Stimulated activated CD4-positive, alpha-beta T cell treated with anti-CD3 and anti-CD28 coated beads, Interleukin-12 subunit alpha, Interleukin-12 subunit beta, amount 100 ng/mL, for 4 hours (primary cell): ENCODE measurements at regions not wholly inside any gene's neighbourhood (a gene's known extent, or its start where the extent isn't known, plus 50 kb on each side); places are given as distances from the start of the nearest gene placed in this dataset.
"Not testable (repeated sequence)": the region's sequence is repeated elsewhere in the genome, so short reads cannot be mapped to it uniquely, and the experiment has no call there.

ENCODE experiments used
- DNase-seq: peaks from one replicate; pipeline ENCODE4 v3.0.0-alpha.2; 2020

DNA sequence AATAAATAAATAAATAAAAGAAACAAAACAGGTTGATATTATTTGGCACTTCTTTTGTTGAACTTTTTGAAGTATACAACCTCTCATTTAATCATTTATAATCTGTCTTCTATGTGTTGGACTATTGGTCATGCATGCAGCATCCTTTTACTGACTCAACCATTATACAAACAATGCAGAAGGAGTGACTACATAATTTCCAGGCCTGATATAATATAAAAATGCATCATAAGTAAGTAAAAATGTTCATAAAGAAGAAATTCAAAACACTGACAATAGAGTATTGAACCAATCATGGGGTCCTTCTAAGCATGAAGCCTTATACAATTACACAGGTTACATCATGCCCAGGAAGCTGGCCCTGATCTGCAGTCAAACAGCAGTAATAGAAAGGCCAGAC lies 141.5 kb upstream of the FN1 start:
- no peak for DNase-seq

DNA sequence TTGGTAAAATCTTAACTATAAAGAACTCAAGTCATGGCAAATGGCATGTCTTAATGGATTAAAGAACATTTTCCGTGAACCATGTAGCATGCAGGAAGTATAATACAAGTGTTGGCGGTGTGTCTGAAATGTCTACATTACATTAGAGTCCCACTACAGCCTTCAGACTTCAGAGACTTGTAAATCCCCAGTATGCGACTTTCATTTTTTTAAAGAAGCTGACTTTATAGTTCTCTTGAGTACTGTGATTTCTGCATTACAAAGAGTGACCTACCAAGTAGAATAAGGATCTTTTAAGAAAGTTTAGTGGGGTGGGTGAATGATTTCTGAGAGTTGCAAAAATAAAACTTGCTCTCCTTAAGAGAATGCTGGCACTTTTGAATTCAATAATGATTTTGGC lies 140.7 kb upstream of the FN1 start:
- no peak for DNase-seq

DNA sequence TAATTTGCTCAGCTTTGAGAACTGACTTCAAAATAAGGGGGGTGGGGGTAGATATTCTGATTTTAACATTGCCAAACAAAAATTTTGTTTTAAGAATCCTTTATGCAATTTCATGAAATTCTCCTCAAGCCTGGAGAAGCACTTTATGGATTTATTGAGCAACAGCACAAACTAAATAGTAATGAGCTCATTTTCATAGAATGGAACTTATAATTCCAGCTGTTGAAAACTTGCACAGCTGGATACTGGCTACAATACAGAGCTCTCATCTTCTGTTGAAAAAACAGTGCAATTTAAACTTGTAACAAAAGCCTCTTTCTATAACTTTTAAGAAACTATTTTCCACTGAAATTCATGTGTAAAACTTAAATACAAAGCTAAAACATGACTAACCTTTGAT lies 137.6 kb upstream of the FN1 start:
- DNase-seq: no peak

DNA sequence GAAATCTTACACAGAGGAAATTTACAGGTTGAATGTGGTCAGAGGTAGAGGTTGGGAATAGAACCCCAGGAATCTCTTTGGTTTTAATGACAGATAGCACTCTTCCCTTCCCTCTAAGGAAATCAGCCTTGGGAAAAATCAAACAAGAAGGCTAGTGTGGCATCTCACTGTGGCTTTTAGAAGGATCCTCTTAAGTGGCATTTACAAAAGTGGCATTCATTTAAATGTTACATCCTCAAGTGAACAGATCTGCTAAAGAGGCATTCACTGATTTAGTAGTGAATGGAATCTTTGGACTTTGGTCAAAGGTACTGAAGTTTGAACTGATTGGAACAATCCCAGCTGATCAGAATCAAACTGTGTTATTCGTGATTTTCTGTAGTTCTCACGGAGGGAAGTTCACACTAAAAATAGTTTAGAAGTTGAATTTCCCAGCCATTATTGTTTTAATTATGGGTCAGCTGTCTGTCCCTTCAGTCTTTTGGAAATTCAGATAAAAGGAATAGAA lies 136.5 kb upstream of the FN1 start:
- DNase-seq: no peak

DNA sequence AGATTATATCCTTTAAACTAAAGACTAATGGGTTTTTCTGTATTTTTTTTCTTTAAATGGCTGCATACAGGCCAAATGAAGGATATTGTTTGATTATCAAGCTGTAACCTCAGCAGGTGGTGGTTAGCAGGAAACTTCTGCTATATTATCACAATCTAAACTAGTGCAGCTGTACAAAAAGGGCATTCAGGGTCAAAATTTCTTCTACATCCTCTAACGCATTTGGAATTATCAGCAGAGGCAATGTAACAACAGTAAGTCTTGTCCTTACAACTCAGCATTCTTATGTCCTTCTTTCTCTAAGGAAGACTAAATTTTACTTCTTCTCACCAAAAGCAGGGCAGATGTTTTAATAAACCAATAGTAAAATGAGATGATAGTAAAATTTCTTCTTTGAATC lies 135.8 kb upstream of the FN1 start:
- DNase-seq: no peak

DNA sequence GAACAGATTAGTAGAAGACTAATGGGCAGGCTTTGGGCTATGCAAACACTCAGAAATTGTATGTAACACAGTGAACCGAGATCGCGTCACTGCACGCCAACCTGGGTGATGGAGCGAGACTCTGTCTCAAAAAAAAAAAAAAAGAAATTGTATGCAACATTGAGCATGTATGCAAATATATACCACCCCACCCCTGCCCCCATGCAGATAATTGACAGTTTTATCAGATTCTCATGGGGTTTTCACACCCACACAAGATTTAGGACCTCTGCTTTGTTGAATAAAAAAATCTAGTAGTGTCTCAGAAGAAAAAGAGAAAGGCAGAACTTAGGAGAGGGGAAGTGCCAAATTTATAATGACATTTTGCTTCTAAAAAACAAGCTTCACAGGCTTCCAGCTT lies 131.6 kb upstream of the FN1 start:
- no peak for DNase-seq

DNA sequence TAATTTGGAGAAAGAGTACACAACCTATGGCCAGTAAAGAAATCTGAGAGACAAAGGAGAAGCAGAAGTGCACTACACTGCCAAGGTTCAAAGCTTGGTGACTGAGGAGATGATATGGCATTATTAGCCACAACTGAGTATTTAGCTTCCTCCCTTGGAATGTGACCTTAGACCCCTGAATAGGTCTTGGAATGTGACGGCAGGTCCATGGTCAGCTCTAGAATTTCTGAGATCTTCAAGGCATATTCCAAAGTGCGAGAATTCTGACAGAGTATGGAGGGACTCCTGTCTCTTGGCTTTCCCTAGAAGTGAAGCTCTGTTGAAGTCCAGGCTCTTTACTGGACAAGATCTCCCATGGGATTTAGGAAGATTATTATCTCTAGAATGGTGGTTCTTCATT lies 130.0 kb upstream of the FN1 start:
- DNase-seq: no peak

DNA sequence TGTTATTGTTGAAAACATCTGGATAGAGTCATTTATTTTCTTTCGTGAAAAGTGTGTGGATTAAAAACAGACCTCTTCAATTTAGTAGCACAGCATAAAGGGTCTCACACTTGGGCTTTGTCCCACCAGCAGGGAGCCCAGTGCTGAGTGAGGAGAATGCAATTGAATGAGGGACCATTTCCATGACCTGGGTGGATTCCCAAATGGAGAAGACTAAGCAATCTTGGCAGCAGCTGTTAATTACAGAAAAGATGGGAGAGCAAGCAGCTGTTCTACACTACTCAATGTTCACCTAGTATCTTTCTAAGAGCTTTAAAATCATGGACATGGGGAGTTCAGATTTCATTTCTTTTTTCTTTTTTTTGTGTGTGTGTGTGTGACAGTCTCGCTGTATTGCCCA lies 121.8 kb upstream of the FN1 start:
- DNase-seq: no peak

DNA sequence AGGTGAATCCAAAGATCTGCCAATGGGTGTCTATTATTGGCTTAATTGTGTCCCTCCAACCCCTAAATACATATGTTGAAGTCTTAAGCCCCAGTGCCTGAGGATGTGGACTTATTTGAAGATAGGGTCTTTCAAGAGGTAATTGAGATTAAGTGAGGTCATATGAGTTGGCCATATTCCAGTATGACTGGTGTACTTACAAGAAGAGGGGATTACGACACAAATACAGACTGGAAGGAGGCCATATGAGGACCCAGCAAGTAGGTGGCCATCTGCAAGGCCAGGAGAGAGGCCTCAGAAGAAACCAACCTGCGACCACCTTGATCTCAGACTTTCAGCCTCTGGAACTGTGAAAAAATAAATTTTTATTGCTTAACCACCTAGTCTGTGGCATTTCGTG lies 121.1 kb upstream of the FN1 start:
- DNase-seq: no peak

DNA sequence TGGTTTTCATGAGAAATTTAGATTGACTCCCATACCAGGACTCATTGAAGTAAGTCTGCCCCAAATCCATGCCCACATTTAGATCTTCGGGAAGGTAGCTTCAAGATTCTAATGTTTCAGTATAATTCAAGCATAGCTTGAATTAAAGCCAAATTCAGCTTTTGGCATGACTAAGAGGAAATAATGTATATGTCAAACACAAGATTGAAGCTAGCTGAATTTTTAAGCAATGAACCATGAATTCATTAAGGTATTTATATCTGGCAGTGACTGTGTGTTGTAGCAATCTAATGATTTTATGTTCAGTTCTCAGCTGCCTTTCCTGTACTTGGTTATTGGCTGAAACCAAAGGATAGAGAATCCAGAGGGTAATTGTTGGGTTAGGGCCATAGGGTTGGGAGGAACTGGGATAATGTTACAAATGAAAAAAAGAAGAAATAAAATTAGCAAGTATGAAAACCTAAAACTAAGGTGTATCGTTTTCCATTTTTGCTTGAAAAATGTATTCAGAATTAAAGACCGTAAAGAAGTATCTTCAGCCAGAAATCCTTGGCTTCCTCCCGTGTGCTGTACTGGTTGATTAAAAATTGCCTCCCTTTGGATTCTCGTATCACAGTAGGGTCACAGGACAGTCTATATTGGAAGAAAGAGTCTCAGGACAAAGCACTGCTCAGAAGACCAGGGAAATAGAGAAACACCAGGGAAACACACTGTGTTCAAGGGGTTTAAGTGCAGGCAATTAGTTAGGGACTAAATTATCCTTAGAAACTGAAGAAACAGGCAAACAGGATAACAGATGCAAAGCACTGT lies 119.0 kb upstream of the FN1 start:
- no peak for DNase-seq

DNA sequence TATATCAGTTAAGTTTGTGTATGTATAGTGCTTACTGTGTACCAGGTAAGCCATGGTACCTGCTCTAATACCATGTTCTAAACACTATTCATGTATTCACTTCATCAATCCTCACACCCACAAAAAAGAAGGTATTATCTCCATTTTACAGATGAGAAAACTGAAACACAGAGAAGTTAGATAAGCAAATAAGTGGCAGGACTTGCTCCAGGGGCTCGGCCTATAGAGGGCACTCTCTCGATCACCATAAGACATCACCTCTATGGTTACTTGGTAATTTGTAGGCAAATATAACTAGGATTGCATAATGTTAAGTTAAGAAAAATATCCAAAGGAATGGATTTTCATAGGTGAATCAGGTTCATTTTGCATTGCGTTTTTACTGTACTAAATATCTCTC lies 118.1 kb upstream of the FN1 start:
- DNase-seq: no peak

DNA sequence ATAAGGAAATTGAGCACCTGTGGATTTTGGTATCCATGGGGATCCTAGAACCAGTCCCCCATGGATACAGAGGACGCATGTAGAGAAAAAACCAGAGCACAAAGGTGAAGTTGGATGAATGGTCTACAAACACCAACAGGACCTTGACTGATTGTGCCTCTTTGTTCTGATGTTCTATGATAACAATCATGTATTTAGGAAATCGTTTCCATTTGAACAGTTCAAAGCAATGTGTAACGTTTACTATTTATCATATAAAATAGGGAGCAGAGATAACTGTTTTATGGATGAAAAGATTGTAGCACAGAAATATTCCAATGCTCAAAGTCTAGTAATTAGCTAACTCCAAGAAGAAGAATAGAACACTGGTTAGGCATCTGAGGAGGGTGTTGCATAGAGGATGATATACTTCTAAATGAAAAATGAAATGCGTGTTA lies 116.3 kb upstream of the FN1 start:
- DNase-seq: no peak

DNA sequence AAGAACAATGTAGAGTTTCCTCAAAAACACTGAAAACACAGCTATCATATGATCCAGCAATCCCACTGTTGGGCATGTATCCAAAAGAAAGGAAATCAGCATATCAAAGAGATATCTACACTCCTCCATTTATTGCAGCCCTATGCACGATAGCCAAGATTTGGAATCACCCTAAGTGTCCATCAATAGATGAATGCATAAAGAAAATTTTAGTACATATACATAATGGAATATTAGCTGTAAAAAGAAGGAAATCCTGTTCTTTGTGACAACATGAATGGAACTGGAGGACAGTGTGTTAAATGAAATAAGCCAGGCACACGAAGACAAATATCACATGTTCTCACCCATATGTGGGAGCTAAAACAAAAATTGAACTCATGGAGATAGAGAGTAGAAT lies 114.5 kb upstream of the FN1 start:
- DNase-seq: no peak

DNA sequence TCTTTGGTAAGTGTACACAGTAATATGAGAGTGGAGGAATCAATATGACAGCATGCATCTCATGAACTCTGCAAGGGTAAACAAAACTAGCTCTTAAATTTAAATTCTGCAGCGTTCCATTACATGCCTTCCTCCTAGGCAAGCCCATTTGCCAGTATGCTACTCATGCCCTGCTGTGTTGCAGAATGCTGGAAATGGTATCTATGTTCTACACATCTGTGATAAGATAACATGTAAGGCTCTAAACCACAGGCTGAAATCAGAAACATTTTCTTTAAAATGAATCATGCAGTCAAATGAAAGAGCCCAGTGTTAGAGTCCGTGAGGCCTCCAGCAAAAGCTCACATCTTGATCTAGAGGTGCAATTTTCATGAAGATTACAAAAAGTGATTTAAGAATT lies 112.8 kb upstream of the FN1 start:
- no peak for DNase-seq

DNA sequence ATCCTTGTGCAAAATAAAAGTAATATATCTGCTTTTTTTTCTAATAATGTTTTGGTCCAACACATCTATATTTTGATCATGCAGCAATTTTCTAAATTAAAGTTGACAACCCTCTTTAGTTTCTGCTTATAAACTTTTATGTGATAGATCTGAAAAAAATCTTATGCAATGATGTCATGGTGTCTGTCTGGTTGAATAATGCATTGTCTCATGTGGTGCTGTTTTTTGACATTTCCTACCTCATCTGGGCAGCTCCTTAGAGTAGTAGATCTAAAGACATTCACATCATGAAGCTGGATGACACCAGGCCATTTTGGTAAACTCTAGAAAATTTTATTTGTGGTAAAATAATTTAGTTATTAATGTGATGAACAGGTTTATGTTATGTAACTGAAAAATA lies 106.8 kb upstream of the FN1 start:
- no peak for DNase-seq

DNA sequence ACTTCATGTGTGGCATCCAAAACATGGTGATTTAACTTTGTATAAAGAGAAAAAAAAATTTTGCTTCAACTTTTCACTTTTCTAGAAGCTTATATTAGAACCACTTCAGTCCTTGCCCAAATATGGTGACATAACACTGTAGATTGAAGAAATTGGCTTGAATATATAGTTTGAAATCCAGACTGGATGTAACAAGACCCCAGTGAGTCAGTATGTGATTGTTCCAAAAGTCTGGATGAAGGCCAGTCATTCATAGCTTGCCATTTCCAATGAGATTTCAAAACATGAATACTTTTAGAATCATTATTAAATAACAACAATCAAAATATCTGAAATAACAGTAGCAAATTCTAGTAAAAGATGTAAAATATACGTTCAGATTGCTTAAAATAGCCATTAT lies 104.8 kb upstream of the FN1 start:
- DNase-seq: no peak

DNA sequence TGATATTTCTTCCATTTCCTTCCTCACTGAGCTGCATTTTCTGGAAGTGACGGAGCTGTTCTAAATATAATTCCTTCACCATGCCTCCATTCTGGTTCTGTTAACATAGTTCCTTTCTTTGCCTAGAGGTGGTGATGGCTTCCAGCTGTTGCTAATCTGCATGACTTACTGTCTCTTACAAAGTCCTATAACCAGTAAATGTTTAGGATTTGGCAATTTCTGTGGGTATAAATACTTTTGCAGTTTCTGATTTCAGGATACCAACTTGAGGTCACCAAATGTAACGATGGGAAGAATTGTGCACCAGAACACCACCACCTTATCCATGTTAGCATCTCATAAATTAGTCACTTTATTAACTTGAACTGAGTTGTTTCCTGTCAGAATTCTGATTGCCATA lies 101.7 kb upstream of the FN1 start:
- no peak for DNase-seq

DNA sequence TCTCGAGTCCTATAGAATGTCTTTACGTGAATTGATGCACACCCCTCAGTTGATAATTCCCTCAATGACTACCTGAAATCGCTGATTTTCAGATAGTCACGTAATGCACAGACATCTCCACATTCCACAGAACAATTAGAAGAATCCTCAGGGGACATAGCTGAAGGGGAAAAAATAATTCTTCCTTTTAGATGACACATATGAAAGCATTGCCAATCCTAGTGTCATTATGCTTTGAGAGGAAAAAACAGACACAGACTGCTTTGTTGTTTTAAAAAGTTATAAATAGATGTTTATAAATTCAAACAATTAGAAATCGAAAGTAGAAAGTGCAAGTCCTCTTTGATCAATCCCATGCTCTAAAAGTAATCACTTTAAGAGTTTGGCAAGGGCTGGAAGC lies 100.6 kb upstream of the FN1 start:
- DNase-seq: no peak

DNA sequence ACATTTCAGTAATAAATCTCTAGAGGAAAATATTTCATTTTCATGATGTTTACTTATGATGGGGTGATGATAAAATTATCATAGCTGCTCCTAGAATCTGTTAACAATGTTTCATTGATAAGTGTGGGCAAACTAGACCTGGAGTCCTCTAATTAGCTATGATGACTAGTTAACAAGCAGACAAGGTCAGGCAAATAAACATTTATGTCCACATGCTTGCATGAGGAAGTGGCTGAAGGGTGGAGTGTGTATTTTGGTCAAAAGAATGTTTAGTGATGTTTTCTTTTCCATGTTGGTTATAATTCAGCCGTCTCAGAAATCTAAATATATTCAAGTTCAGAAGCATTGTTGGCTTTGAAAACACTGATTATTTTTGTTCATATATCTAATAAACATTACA lies 99.9 kb upstream of the FN1 start:
- no peak for DNase-seq

DNA sequence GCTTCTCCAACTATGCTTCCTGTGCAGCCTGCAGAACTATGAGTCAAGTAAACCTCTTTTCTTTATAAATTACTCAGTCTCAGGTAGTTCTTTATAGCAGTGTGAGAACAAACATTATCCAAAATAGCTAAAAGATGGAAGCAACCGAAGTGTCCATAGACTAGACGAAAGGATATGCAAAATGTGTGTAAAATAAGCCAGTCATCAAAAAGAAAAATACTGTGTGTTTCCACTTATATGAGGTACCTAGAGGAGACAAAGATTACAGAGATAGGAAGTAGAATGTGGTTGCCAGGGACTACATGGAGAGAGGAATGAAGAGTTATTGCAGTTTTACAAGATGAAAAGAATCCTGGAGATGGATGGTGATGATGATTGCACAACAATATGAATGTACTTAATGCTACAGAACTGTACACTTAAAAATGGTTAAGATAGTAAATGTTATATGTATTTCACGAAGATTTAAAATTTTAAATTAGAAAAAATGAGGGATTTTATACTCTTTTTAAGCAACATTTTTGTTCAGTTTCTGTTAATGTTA lies 99.3 kb upstream of the FN1 start:
- no peak for DNase-seq

DNA sequence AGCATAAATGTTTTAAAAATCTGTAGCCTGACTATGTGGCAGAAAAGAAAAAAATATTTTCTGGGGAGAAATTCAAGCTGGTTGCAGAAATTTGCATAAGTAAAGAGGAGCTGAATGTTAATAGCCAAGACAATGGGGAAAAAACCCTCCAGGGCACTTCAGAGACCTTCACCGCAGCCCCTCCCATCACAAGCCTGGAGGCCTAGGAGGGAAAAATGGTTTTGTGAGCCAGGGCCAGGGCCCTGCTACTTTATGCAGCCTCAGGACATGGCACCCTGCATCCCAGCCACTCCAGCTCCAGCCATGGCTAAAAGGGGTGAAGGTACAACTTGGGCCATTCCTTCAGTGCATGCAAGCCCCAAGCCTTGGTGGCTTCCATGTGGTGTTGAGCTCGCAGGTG lies 97.8 kb upstream of the FN1 start:
- DNase-seq: not testable (repeated sequence)

DNA sequence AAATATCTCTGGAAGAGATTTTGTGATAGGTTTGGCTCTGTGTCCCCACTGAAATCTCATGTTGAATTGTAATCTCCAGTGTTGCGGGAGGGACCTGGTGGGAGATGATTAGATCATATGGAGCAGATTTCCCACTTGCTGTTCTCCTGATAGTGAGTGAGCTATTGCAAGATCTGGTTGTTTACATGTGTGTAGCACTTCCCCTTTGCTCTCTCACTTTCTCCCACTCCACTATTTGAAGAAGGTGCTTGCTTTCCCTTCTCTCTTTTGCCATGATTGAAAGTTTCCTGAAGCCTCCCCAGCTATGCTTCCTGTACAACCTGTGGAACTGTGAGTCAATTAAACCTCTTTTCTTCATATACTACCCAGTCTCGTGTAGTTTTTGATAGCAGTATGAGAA lies 97.0 kb upstream of the FN1 start:
- DNase-seq: no peak

DNA sequence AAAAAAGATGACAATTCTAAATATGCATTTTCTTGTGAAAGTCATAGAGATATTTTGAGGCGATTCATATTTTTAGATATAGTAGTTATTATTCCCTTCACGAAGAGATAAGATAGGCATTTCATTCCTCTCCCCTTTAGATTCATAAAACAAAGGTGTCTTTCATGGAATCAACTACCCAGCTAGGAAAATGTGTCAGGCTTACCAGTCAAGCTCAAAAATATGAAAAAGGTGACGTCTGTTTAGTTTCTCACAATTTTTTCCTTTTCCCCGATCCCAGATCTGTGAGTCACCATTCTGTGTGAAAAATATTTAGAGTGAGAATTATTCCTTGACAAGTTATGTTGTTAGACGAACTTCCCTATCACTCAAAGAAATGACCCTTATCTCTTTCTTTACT lies 95.4 kb upstream of the FN1 start:
- DNase-seq: no peak

DNA sequence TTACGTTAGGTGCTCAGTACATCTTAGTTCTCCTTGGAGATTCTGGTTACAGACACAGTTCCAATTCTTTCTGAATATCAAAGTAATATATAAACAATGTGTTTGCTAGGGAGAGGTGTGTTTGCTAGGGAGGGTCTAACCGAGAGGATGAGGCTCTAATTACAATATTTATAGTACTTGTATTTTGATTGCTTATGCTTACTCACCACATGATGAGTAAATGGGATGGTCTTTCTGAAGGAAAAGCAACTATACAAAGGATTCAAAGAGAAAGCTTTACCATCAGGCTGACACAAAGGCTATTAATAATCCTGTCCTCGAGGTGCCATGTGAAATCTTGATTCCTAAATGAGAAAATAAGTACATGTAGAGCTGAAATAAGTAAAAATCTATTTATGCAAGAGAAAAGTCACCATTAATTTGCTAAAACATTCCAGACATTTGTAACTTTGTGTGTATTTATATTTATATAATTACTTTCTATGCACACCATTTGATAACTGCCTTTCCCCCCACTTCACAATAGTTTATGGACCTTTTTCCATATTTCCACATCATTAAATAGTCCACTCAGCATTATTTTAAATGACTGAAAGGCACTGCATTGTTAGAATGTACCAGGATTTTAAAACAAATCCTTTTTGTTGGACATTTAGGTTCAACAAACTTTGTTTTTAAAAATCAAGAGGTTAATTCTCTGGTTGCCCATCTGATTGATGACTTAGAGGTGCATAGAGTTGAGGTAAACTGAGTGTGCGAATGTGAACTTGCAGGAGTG lies 94.5 kb upstream of the FN1 start:
- DNase-seq: no peak
